Fibroblast of mammary gland (primary cell): ENCODE measurements at regions not wholly inside any gene's neighbourhood (a gene's known extent, or its start where the extent isn't known, plus 50 kb on each side); places are given as distances from the start of the nearest gene placed in this dataset.

Experiments
- DNase-seq: peaks from one replicate; pipeline ENCODE4 v3.0.0-alpha.2; 2010; ENCODE audit warnings: low read depth
- H3K4me3 ChIP-seq: 2 replicates; pipeline ENCODE4 v1.5.1; 2011; ENCODE audit warnings: low read depth, mild to moderate bottlenecking, low read length, moderate library complexity; ENCODE audit not compliant: control insufficient read depth
- CTCF ChIP-seq: conservative IDR thresholded peaks from 2 replicates; pipeline ENCODE4 v1.5.1; 2011; ENCODE audit warnings: low read depth, low read length, inconsistent platforms; ENCODE audit not compliant: control insufficient read depth, insufficient read depth

- no peak overlapping the region for H3K4me3 ChIP-seq
- TF ChIP-seq CTCF = no peak
- DNase-seq = no peak
Observed at GRCh38 chr11:26823963-26824362, 102.1 kb upstream of the SLC5A12 start.

- no peak for TF ChIP-seq CTCF
- no peak for DNase-seq
- no peak overlapping the region for H3K4me3 ChIP-seq
Observed at GRCh38 chr11:26827567-26828081, 105.8 kb upstream of the SLC5A12 start.

GRCh38 chr11:26828288-26828687 is 106.4 kb upstream of the SLC5A12 start:
- no peak for DNase-seq
- TF ChIP-seq CTCF = no peak
- H3K4me3 ChIP-seq = no peak overlapping the region

GRCh38 chr11:26830218-26830617 is 108.4 kb upstream of the SLC5A12 start:
- TF ChIP-seq CTCF = no peak
- H3K4me3 ChIP-seq = no peak overlapping the region
- no peak for DNase-seq

GRCh38 chr11:26830757-26831156 is 108.9 kb upstream of the SLC5A12 start:
- no peak for TF ChIP-seq CTCF
- no peak for DNase-seq
- H3K4me3 ChIP-seq = no peak overlapping the region

- H3K4me3 ChIP-seq = no peak overlapping the region
- DNase-seq = no peak
- TF ChIP-seq CTCF = no peak
Observed at GRCh38 chr11:26834601-26835000, 112.7 kb upstream of the SLC5A12 start.

GRCh38 chr11:26835611-26836010 is 113.8 kb upstream of the SLC5A12 start:
- no peak for DNase-seq
- TF ChIP-seq CTCF = no peak

More at GRCh38 chr11:26835611-26836010, 113.8 kb upstream of the SLC5A12 start:
- no peak overlapping the region for H3K4me3 ChIP-seq
